Ascending aorta (tissue), 2 donors: ENCODE measurements at regions not wholly inside any gene's neighbourhood (a gene's known extent, or its start where the extent isn't known, plus 50 kb on each side); places are given as distances from the start of the nearest gene placed in this dataset.

ENCODE experiments used
- DNase-seq, 2 donors: peaks; one replicate each; pipeline ENCODE4 v3.0.0-alpha.2; 2019; ENCODE audit warnings: low spot score in 2 of 2
- H3K27ac ChIP-seq, 2 donors: fragments of 200-600 bp; sonication (generic); one replicate each; pipeline ENCODE4 v1.5.1; 2016 to 2017; ENCODE audit warnings: mild to moderate bottlenecking in 1 of 2
- H3K27me3 ChIP-seq: fragments of 200-600 bp; sonication (generic); one replicate; pipeline ENCODE4 v1.5.1; 2017
- H3K36me3 ChIP-seq, 2 donors: fragments of 200-600 bp; sonication (generic); one replicate each; pipeline ENCODE4 v1.5.1; 2016
- H3K4me1 ChIP-seq, 2 donors: fragments of 200-600 bp; sonication (generic); one replicate each; pipeline ENCODE4 v1.5.1; 2016 to 2017; ENCODE audit warnings: mild to moderate bottlenecking in 1 of 2
- H3K4me3 ChIP-seq, 2 donors: fragments of 200-600 bp; sonication (generic); one replicate each; pipeline ENCODE4 v1.5.1; 2016 to 2017; ENCODE audit warnings: mild to moderate bottlenecking in 1 of 2
- H3K9me3 ChIP-seq, 2 donors: fragments of 200-600 bp; sonication (generic); one replicate each; pipeline ENCODE4 v1.5.1; 2016
- CTCF ChIP-seq, 3 experiments: fragments of 200-600 bp in 2 of 3; fragments of 450-650 bp in 1 of 3; sonication (generic) in 2 of 3; IDR thresholded peaks; one replicate each; pipeline ENCODE4 v1.5.1; 2016 to 2019; ENCODE audit warnings: antibody characterized with exemption in 3 of 3, mild to moderate bottlenecking in 1 of 3, moderate library complexity in 1 of 3
- intact Hi-C: fragments of 100-400 bp; cut with DNase I; formaldehyde crosslinking; loops from one replicate; pipeline ENCODE4 v1.15.1; 2023

GRCh38 chr21:22827422-22827821 is 1829.2 kb downstream of the NCAM2 start:
- intact Hi-C loops, result no loop called here
- no peak overlapping the region for H3K27ac ChIP-seq
- H3K4me1 ChIP-seq, result no peaks in the 10 kb centered on the region
- H3K27me3 ChIP-seq, result no peaks in the 10 kb centered on the region
- TF ChIP-seq CTCF (IDR thresholded peaks at IDR 0.05), result no peak
- H3K36me3 ChIP-seq, result no peaks in the 10 kb centered on the region
- H3K4me3 ChIP-seq, result no peak overlapping the region
- no peak for DNase-seq
- peaks cover 0 to 4% of the 10 kb centered on the region in 2 donors for H3K9me3 ChIP-seq

GRCh38 chr21:22842875-22843274 is 1844.7 kb downstream of the NCAM2 start:
- Histone ChIP-seq H3K27ac (no peak overlapping the region), H3K27me3 (no peaks in the 10 kb centered on the region), H3K36me3 (no peaks in the 10 kb centered on the region), H3K4me3 (no peak overlapping the region), H3K4me1 (no peaks in the 10 kb centered on the region), H3K9me3 (no peaks in the 10 kb centered on the region)
- no peak for TF ChIP-seq CTCF (IDR thresholded peaks at IDR 0.05)
- intact Hi-C loops, result no loop called here
- DNase-seq, result no peak

GRCh38 chr21:22855581-22855980 is 1857.4 kb downstream of the NCAM2 start:
- Histone ChIP-seq H3K4me3 (no peak overlapping the region), H3K4me1 (no peaks in the 10 kb centered on the region), H3K9me3 (no peaks in the 10 kb centered on the region), H3K27me3 (no peaks in the 10 kb centered on the region), H3K36me3 (no peaks in the 10 kb centered on the region), H3K27ac (no peak overlapping the region)
- no peak for DNase-seq
- intact Hi-C loops, result no loop called here
- no peak for TF ChIP-seq CTCF (IDR thresholded peaks at IDR 0.05)

DNA sequence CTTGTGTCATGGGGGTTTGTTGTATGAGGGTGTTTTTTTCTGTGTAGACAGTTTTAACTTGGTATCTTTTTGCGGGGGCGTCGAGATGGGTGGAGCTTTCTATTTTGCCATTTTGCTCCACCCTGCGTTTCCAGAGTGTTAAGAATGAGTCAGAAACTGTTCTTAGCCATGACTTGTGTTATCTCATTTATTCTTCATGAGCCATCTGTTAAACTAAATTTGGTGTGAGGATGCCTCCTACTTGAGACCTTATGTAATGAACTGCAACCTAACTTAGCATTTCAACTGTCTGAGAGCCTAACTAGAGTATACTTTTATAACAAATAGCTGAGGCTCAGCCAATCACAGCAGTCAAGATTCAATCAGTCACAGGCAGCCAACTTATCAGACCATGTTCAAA is 1873.5 kb downstream of the NCAM2 start:
- H3K4me1 ChIP-seq, result no peaks in the 10 kb centered on the region
- no peaks in the 10 kb centered on the region for H3K27me3 ChIP-seq
- no peaks in the 10 kb centered on the region for H3K9me3 ChIP-seq
- no peak for TF ChIP-seq CTCF (IDR thresholded peaks at IDR 0.05)
- no peak for DNase-seq
- no peak overlapping the region for H3K27ac ChIP-seq
- H3K4me3 ChIP-seq, result no peak overlapping the region
- intact Hi-C loops, result no loop called here
- no peaks in the 10 kb centered on the region for H3K36me3 ChIP-seq

GRCh38 chr21:22880573-22880972 is 1882.4 kb downstream of the NCAM2 start:
- intact Hi-C loops, result no loop called here

More at GRCh38 chr21:22880573-22880972, 1882.4 kb downstream of the NCAM2 start:
- no peaks in the 10 kb centered on the region for H3K4me1 ChIP-seq
- no peak for TF ChIP-seq CTCF (IDR thresholded peaks at IDR 0.05)
- no peak overlapping the region for H3K4me3 ChIP-seq
- H3K9me3 ChIP-seq, result no peaks in the 10 kb centered on the region
- H3K27ac ChIP-seq, result no peak overlapping the region
- no peaks in the 10 kb centered on the region for H3K27me3 ChIP-seq
- DNase-seq, result no peak
- no peaks in the 10 kb centered on the region for H3K36me3 ChIP-seq
